ENCODE measurements at regions not wholly inside any gene's neighbourhood (a gene's known extent, or its start where the extent isn't known, plus 50 kb on each side); places are given as distances from the start of the nearest gene placed in this dataset.

DNA sequence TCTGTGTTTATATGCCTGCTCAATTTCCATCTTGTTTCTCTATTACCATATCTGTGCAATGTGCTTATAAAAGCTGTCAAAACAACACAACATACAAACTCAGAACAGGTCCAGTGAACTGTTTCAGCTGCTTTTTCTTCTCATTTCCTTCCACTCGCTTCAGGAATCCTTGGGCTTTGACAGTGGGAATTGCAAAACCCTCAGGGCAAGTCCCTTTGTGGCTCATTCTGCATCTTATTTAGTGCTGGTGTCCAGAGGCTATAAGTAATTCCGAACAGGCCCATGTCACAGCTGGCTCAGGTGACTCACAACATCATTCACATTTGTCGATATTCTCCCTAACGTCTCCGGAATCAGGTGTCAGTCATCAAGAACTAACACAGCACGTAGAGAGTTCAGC is 309.9 kb upstream of the ZNF521 start:
- H3K9me3 ChIP-seq: no peaks in the 10 kb centered on the region
- DNase-seq: no peak
- H3K4me3 ChIP-seq (ENCODE audit: low read depth, low read length): no peak overlapping the region
- no peaks in the 10 kb centered on the region for H3K27me3 ChIP-seq
- no peaks in the 10 kb centered on the region for H3K36me3 ChIP-seq
- TF ChIP-seq CTCF (IDR thresholded peaks at IDR 0.05; ENCODE audit: low read depth, low read length): no peak
- H3K4me1 ChIP-seq: no peaks in the 10 kb centered on the region

GRCh38 chr18:25659541-25659940 is 307.6 kb upstream of the ZNF521 start:
- no peaks in the 10 kb centered on the region for H3K4me1 ChIP-seq
- no peak for DNase-seq
- TF ChIP-seq CTCF (IDR thresholded peaks at IDR 0.05; ENCODE audit: low read depth, low read length): no peak
- H3K27me3 ChIP-seq: no peaks in the 10 kb centered on the region
- no peaks in the 10 kb centered on the region for H3K9me3 ChIP-seq
- no peak overlapping the region for H3K4me3 ChIP-seq (ENCODE audit: low read depth, low read length)
- no peaks in the 10 kb centered on the region for H3K36me3 ChIP-seq

GRCh38 chr18:25658476-25658875 is 306.5 kb upstream of the ZNF521 start:
- H3K9me3 ChIP-seq: no peaks in the 10 kb centered on the region
- no peak for DNase-seq
- no peak for TF ChIP-seq CTCF (IDR thresholded peaks at IDR 0.05; ENCODE audit: low read depth, low read length)
- no peaks in the 10 kb centered on the region for H3K36me3 ChIP-seq
- no peak overlapping the region for H3K4me3 ChIP-seq (ENCODE audit: low read depth, low read length)
- no peaks in the 10 kb centered on the region for H3K4me1 ChIP-seq
- no peaks in the 10 kb centered on the region for H3K27me3 ChIP-seq

- H3K4me3 ChIP-seq (ENCODE audit: low read depth, low read length): no peak overlapping the region
- H3K36me3 ChIP-seq: no peaks in the 10 kb centered on the region
- no peaks in the 10 kb centered on the region for H3K27me3 ChIP-seq
- H3K4me1 ChIP-seq: no peaks in the 10 kb centered on the region
- no peak for TF ChIP-seq CTCF (IDR thresholded peaks at IDR 0.05; ENCODE audit: low read depth, low read length)
- DNase-seq: no peak
- H3K9me3 ChIP-seq: no peaks in the 10 kb centered on the region
These were observed 299.6 kb upstream of the ZNF521 start for GRCh38 chr18:25651553-25651952.

GRCh38 chr18:25650201-25650941 is 298.4 kb upstream of the ZNF521 start:
- Histone ChIP-seq H3K27me3 (no peaks in the 10 kb centered on the region), H3K9me3 (no peaks in the 10 kb centered on the region), H3K4me3 (ENCODE audit: low read depth, low read length) (no peak overlapping the region), H3K4me1 (no peaks in the 10 kb centered on the region), H3K36me3 (no peaks in the 10 kb centered on the region)
- DNase-seq: no peak
- no peak for TF ChIP-seq CTCF (IDR thresholded peaks at IDR 0.05; ENCODE audit: low read depth, low read length)

DNA sequence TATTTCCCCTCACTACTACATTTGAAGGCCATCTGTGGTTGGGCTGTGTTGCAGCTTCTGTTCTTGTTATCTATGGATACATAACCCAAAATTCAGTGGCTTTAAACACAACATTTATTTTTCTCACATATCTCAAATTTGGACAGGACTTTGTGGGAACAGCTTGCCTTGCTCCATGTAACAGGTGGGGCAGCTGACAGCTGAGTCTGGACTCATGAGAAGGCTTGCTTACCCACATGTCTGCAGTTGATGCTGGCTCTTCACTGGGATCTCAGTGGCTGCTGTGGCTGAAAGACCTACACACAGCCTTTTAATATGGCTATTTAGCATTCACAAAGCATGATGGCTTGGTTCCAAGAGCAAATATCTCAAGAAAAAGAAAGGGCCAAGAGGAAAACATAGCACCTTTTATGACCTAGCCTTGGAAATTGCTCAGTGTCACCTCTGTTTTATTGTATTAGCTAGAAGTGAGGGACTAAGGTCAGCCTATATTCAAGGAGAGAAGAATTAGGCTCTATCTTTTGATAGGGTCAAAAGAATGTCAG is 296.8 kb upstream of the ZNF521 start:
- no peak for TF ChIP-seq CTCF (IDR thresholded peaks at IDR 0.05; ENCODE audit: low read depth, low read length)
- Histone ChIP-seq H3K4me1 (no peaks in the 10 kb centered on the region), H3K4me3 (ENCODE audit: low read depth, low read length) (no peak overlapping the region), H3K27me3 (no peaks in the 10 kb centered on the region), H3K36me3 (no peaks in the 10 kb centered on the region), H3K9me3 (no peaks in the 10 kb centered on the region)
- no peak for DNase-seq
